ENCODE measurements at regions not wholly inside any gene's neighbourhood (a gene's known extent, or its start where the extent isn't known, plus 50 kb on each side); places are given as distances from the start of the nearest gene placed in this dataset.

DNA sequence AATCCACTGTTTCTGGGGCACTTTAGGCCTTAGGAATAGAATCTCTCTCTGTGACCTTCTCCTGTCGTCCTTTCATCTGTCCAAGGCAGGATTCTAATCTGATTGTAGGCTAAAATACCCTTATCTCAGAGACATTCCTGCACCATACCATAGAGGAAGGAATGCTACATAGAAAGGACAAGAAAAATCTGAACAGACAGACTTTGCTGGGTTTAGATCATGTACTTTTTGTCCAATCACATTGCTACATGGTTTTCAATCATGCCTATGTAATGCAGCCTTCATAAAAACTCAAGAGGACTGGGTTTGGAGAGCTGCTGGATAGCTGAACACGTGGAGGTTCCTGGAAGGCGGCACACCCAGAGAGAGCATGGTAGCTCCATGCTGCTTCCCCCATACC lies 378.5 kb upstream of the SEMA6D start:
- TF ChIP-seq, protein P1, sequence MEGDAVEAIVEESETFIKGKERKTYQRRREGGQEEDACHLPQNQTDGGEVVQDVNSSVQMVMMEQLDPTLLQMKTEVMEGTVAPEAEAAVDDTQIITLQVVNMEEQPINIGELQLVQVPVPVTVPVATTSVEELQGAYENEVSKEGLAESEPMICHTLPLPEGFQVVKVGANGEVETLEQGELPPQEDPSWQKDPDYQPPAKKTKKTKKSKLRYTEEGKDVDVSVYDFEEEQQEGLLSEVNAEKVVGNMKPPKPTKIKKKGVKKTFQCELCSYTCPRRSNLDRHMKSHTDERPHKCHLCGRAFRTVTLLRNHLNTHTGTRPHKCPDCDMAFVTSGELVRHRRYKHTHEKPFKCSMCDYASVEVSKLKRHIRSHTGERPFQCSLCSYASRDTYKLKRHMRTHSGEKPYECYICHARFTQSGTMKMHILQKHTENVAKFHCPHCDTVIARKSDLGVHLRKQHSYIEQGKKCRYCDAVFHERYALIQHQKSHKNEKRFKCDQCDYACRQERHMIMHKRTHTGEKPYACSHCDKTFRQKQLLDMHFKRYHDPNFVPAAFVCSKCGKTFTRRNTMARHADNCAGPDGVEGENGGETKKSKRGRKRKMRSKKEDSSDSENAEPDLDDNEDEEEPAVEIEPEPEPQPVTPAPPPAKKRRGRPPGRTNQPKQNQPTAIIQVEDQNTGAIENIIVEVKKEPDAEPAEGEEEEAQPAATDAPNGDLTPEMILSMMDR (IDR thresholded peaks at IDR 0.05), result no peak
- TF ChIP-seq EZH2 (IDR thresholded peaks at IDR 0.05; ENCODE audit: borderline replicate concordance, insufficient read depth, low read depth, low read length, poor library complexity, severe bottlenecking), result no peak

All from B cell (primary cell).